ENCODE measurements at regions not wholly inside any gene's neighbourhood (a gene's known extent, or its start where the extent isn't known, plus 50 kb on each side); places are given as distances from the start of the nearest gene placed in this dataset.

- TF ChIP-seq, protein P1, sequence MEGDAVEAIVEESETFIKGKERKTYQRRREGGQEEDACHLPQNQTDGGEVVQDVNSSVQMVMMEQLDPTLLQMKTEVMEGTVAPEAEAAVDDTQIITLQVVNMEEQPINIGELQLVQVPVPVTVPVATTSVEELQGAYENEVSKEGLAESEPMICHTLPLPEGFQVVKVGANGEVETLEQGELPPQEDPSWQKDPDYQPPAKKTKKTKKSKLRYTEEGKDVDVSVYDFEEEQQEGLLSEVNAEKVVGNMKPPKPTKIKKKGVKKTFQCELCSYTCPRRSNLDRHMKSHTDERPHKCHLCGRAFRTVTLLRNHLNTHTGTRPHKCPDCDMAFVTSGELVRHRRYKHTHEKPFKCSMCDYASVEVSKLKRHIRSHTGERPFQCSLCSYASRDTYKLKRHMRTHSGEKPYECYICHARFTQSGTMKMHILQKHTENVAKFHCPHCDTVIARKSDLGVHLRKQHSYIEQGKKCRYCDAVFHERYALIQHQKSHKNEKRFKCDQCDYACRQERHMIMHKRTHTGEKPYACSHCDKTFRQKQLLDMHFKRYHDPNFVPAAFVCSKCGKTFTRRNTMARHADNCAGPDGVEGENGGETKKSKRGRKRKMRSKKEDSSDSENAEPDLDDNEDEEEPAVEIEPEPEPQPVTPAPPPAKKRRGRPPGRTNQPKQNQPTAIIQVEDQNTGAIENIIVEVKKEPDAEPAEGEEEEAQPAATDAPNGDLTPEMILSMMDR (IDR thresholded peaks at IDR 0.05; ENCODE audit: low read length): 0 out of 2 replicates have a peak, but pooled peaks have one; percentile 8
- TF ChIP-seq EZH2 (optimal IDR thresholded peaks at IDR 0.05; ENCODE audit: low read depth, low read length): no peak
These were observed 122.8 kb upstream of the LGALSL start for GRCh38 chr2:64331114-64331645.
